Left lung (tissue), 4 donors: ENCODE measurements at regions not wholly inside any gene's neighbourhood (a gene's known extent, or its start where the extent isn't known, plus 50 kb on each side); places are given as distances from the start of the nearest gene placed in this dataset.
A peak's percentile ranks its signal among the peaks of the same experiment; 100 is the strongest.

Experiments
- ATAC-seq: fragments of 200-7000 bp; cut with Tn5 transposase; one replicate; pipeline ENCODE4 v1.9.1; 2020; ENCODE audit warnings: moderate library complexity
- DNase-seq, 4 donors: peaks; one replicate each; pipeline ENCODE4 v3.0.0-alpha.2; 2013 to 2020
- H3K27ac ChIP-seq, 2 donors: fragments of 200-600 bp; sonication (generic) in 1 of 2; one replicate each; pipeline versions ENCODE4 v1.5.0 to v1.8.0; 2020 to 2021
- H3K27me3 ChIP-seq, 2 donors: fragments of 200-600 bp; sonication (generic) in 1 of 2; one replicate each; pipeline versions ENCODE4 v1.5.0 to v1.8.0; 2020 to 2021
- H3K36me3 ChIP-seq, 2 donors: fragments of 200-600 bp; sonication (generic) in 1 of 2; one replicate each; pipeline versions ENCODE4 v1.5.0 to v1.8.0; 2020 to 2021
- H3K4me1 ChIP-seq, 2 donors: fragments of 200-600 bp; one replicate each; pipeline ENCODE4 v1.8.0; 2021
- H3K4me3 ChIP-seq, 2 donors: fragments of 200-600 bp; sonication (generic) in 1 of 2; one replicate each; pipeline versions ENCODE4 v1.5.0 to v1.8.0; 2020 to 2021; ENCODE audit warnings: mild to moderate bottlenecking in 1 of 2
- H3K9me3 ChIP-seq, 2 donors: fragments of 200-600 bp; sonication (generic) in 1 of 2; one replicate each; pipeline versions ENCODE4 v1.5.0 to v1.8.0; 2020 to 2021
- intact Hi-C, 2 donors: fragments of 100-400 bp; cut with DNase I; formaldehyde crosslinking; loops; one replicate each; pipeline versions ENCODE4 v1.11.2 to v1.14.2; 2022
- TF ChIP-seq, protein P1 (sequence below), 2 donors: fragments of 200-600 bp; sonication (generic) in 1 of 2; IDR thresholded peaks; one replicate each; pipeline versions ENCODE4 v1.5.0 to v1.8.0; 2021; ENCODE audit warnings: antibody characterized with exemption in 2 of 2
- donor health status: DM: no; HTN: yes; CAD: no.
- donor health status: DM: no; HTN: no; CAD: no.

DNA sequence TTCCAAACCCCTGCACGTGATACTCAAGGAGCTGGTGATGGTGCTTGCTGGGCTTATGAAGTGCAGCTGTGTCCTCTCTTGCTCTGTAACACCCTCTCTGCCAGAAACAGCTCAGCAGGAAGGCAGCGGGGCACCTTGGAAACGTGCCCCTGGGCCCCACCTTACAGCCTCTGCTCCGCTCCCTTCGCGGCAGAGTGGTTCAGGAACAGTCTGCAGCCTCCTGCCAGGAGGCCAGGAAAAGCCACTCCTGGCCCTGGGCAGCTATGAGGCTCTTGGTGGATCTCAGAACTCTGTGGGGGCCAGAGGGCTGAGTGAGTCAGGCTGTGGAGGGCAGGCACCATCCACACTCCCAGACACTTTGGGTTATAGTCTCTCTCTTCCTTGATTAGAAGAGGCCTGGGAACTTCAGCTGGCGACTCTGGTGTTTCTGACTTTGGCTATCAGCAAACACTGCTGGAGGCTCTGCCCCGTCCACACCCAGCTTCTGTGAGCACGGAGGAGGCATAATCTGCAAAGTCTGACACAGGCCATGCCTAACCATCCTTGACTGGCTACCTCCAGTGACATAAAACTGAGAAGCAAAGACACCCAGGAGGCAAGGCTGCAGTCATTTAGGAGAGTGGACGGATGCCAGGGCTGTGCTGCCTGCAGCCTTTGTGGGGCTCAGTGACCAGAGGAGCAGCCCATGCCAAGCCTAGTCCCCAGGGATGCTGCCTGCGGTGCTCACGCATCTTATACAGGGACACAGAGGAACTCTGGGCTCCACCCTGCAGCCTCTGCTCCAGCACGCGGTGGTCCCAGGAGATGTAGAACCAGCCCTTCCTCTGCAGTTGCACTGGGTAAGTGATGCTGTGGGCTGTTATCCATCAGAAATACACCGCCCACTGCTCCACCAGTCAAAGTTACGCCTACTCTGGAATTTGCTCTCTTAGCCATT lies 65.3 kb downstream of the METRNL start:
- DNase-seq (peak in 1 of 4 donors; percentile 68), ATAC-seq (peak; percentile 59)
- peaks cover 0 to 3% of the 10 kb centered on the region in 2 donors for H3K9me3 ChIP-seq
- peaks cover 0 to 5% of the 10 kb centered on the region in 2 donors for H3K4me1 ChIP-seq
- H3K4me3 ChIP-seq, result no peak overlapping the region
- H3K27me3 ChIP-seq, result no peaks in the 10 kb centered on the region
- intact Hi-C loops, result no loop called here
- TF ChIP-seq, protein P1, sequence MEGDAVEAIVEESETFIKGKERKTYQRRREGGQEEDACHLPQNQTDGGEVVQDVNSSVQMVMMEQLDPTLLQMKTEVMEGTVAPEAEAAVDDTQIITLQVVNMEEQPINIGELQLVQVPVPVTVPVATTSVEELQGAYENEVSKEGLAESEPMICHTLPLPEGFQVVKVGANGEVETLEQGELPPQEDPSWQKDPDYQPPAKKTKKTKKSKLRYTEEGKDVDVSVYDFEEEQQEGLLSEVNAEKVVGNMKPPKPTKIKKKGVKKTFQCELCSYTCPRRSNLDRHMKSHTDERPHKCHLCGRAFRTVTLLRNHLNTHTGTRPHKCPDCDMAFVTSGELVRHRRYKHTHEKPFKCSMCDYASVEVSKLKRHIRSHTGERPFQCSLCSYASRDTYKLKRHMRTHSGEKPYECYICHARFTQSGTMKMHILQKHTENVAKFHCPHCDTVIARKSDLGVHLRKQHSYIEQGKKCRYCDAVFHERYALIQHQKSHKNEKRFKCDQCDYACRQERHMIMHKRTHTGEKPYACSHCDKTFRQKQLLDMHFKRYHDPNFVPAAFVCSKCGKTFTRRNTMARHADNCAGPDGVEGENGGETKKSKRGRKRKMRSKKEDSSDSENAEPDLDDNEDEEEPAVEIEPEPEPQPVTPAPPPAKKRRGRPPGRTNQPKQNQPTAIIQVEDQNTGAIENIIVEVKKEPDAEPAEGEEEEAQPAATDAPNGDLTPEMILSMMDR (IDR thresholded peaks at IDR 0.05), result no peak
- H3K27ac ChIP-seq, result no peak overlapping the region
- H3K36me3 ChIP-seq, result no peaks in the 10 kb centered on the region

DNA sequence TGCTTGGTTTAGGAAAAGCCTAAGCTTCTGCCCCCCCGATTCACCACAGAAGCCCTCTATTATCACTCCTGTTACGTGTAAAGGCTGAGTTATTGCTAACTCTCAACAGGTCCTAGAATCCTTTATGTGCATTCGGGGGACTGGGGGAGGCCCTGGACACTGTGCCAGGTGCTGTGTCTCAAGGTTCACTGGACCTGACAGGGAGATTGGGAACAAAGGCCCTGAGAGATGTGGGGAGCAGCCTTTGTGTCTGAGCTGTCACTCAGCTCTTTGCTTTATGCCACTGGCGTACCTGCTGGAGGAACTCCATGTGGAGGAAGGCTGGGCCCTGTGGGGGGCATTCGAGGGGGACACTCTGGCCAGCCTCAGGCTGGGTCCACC lies 65.9 kb downstream of the METRNL start:
- TF ChIP-seq, protein P1 (IDR thresholded peaks at IDR 0.05), result no peak
- Histone ChIP-seq H3K36me3 (no peaks in the 10 kb centered on the region), H3K27ac (no peak overlapping the region), H3K4me1 (peaks cover 0 to 5% of the 10 kb centered on the region in 2 donors), H3K9me3 (peaks cover 0 to 3% of the 10 kb centered on the region in 2 donors), H3K27me3 (no peaks in the 10 kb centered on the region), H3K4me3 (no peak overlapping the region)
- intact Hi-C loops, result no loop called here
- ATAC-seq (no peak), DNase-seq (no peak)

DNA sequence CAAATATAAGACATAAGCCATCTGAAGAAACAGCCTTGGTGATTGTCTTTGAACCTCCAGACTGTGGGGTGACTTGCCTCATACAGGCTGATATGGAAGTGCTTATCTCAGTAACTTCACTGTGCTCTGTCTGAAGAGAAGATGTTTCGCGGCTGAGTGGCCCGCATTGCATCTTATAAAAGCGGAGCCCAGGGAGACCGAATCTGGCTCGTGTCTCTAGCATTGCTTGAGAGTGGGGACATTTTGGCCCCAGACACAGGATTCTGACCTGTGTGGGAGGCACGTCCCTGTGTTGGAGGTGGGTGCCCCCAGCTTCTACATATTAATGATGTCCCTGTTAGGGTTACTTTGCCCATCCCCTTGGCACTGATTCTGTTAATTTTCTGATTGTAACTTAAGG lies 66.4 kb downstream of the METRNL start:
- Histone ChIP-seq H3K9me3 (peaks cover 0 to 3% of the 10 kb centered on the region in 2 donors), H3K27ac (no peak overlapping the region), H3K27me3 (no peaks in the 10 kb centered on the region), H3K36me3 (no peaks in the 10 kb centered on the region), H3K4me3 (no peak overlapping the region), H3K4me1 (peaks cover 0 to 5% of the 10 kb centered on the region in 2 donors)
- TF ChIP-seq, protein P1 (IDR thresholded peaks at IDR 0.05), result no peak
- intact Hi-C loops, result no loop called here
- ATAC-seq (no peak), DNase-seq (no peak)

DNA sequence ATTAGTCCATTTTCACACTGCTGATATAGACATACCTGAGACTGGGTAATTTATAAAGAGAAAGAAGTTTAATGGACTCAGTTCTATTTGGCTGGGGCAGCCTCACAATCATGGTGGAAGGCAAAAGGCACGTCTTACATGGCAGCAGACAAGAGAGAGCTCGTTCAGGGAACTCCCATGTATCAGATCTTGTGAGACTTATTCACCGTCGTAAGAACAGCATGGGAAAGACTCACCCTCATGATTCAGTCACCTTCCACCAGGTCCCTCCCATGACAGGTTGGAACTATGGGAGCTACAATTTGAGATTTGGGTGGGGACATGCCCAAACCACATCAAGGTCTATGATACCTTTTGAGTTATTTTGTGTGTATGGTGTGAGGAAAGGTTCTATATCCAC lies 66.9 kb downstream of the METRNL start:
- Histone ChIP-seq H3K27me3 (no peaks in the 10 kb centered on the region), H3K36me3 (no peaks in the 10 kb centered on the region), H3K9me3 (peaks cover 0 to 3% of the 10 kb centered on the region in 2 donors), H3K27ac (no peak overlapping the region), H3K4me1 (peaks cover 0 to 5% of the 10 kb centered on the region in 2 donors), H3K4me3 (no peak overlapping the region)
- intact Hi-C loops, result no loop called here
- DNase-seq, result no peak
- TF ChIP-seq, protein P1 (IDR thresholded peaks at IDR 0.05), result no peak
- no peak for ATAC-seq

DNA sequence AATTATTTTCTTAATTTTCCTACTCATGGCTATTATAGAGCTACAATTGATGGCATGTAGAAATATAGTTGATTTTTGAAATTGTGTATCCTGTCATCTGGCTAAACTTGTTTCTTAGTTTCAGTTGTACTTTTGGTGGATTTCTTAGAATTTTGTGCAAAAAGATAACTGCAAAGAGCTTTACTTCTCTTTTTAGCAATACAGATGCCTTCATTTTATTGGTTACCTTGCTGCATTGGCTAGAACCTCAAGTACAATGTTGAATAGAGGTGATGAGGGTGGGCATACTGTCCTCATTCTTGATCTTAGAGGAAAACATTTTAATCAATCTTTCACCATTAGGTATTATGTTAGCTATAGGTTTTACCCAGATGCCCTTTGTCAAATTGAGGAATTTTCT lies 67.9 kb downstream of the METRNL start:
- Histone ChIP-seq H3K36me3 (no peaks in the 10 kb centered on the region), H3K27me3 (peaks cover 0 to 7% of the 10 kb centered on the region in 2 donors), H3K9me3 (peaks cover 0 to 3% of the 10 kb centered on the region in 2 donors), H3K4me3 (no peak overlapping the region), H3K4me1 (peaks cover 0 to 5% of the 10 kb centered on the region in 2 donors), H3K27ac (no peak overlapping the region)
- intact Hi-C loops, result no loop called here
- TF ChIP-seq, protein P1 (IDR thresholded peaks at IDR 0.05), result no peak
- no peak for ATAC-seq
- DNase-seq, result no peak
